H9 (cell line): ENCODE measurements at regions not wholly inside any gene's neighbourhood (a gene's known extent, or its start where the extent isn't known, plus 50 kb on each side); places are given as distances from the start of the nearest gene placed in this dataset.

Experiments
- DNase-seq: peaks from one replicate; pipeline ENCODE4 v3.0.0-alpha.2; 2017
- H2AFZ ChIP-seq: one replicate; pipeline ENCODE4 v1.6.1; 2013; ENCODE audit warnings: mild to moderate bottlenecking, low read length, control low read depth, moderate library complexity
- H2AK5ac ChIP-seq: 2 replicates; pipeline ENCODE4 v1.6.1; 2013; ENCODE audit warnings: low read length, control low read depth, mixed read lengths; ENCODE audit not compliant: insufficient read length
- H2BK120ac ChIP-seq: one replicate; pipeline ENCODE4 v1.6.1; 2013; ENCODE audit warnings: low read depth, mild to moderate bottlenecking, low read length, control low read depth, inconsistent platforms; ENCODE audit not compliant: poor library complexity, severe bottlenecking
- H2BK12ac ChIP-seq: 2 replicates; pipeline ENCODE4 v1.6.1; 2013; ENCODE audit warnings: low read length, control low read depth, mixed read lengths, low read depth; ENCODE audit not compliant: insufficient read length
- H2BK15ac ChIP-seq: 2 replicates; pipeline ENCODE4 v1.6.1; 2013; ENCODE audit warnings: low read depth, low read length, control low read depth
- H2BK20ac ChIP-seq: one replicate; pipeline ENCODE4 v1.6.1; 2013; ENCODE audit warnings: low read depth, mild to moderate bottlenecking, low read length, control low read depth, inconsistent platforms; ENCODE audit not compliant: poor library complexity, severe bottlenecking
- H2BK5ac ChIP-seq: 2 replicates; pipeline ENCODE4 v1.6.1; 2013; ENCODE audit warnings: low read length, control low read depth, mixed read lengths; ENCODE audit not compliant: insufficient read length
- H3K14ac ChIP-seq: 2 replicates; pipeline ENCODE4 v1.6.1; 2013; ENCODE audit warnings: low read length, control low read depth; ENCODE audit not compliant: insufficient read depth
- H3K18ac ChIP-seq: 2 replicates; pipeline ENCODE4 v1.6.1; 2013; ENCODE audit warnings: low read depth, mild to moderate bottlenecking, mixed read lengths, low read length, control low read depth; ENCODE audit not compliant: insufficient read length
- H3K23ac ChIP-seq: 2 replicates; pipeline ENCODE4 v1.6.1; 2013; ENCODE audit warnings: low read length, control low read depth, mixed read lengths, low read depth; ENCODE audit not compliant: insufficient read length
- H3K23me2 ChIP-seq: 2 replicates; pipeline ENCODE4 v1.6.1; 2013; ENCODE audit warnings: low read depth, mild to moderate bottlenecking, mixed read lengths, low read length, control low read depth; ENCODE audit not compliant: insufficient read length, poor library complexity, severe bottlenecking
- H3K27ac ChIP-seq: 2 replicates; pipeline ENCODE4 v1.5.1; 2013; ENCODE audit warnings: low read length, control low read depth, mixed read lengths, low read depth; ENCODE audit not compliant: insufficient read length
- H3K27me3 ChIP-seq: 2 replicates; pipeline ENCODE4 v1.6.1; 2013; ENCODE audit warnings: low read length, control low read depth, inconsistent platforms; ENCODE audit not compliant: insufficient read depth
- H3K4ac ChIP-seq: 2 replicates; pipeline ENCODE4 v1.6.1; 2013; ENCODE audit warnings: low read depth, mild to moderate bottlenecking, control low read depth, inconsistent platforms, low read length, moderate library complexity
- H3K4me1 ChIP-seq: 2 replicates; pipeline ENCODE4 v1.6.1; 2013; ENCODE audit warnings: low read length, control low read depth, inconsistent platforms; ENCODE audit not compliant: insufficient read depth
- H3K4me2 ChIP-seq: 2 replicates; pipeline ENCODE4 v1.6.1; 2013; ENCODE audit warnings: low read length, control low read depth, mixed read lengths; ENCODE audit not compliant: insufficient read length, insufficient read depth
- H3K56ac ChIP-seq: 2 replicates; pipeline ENCODE4 v1.6.1; 2013; ENCODE audit warnings: low read depth, mild to moderate bottlenecking, mixed read lengths, low read length, control low read depth; ENCODE audit not compliant: insufficient read length
- H3K79me1 ChIP-seq: 2 replicates; pipeline ENCODE4 v1.6.1; 2013; ENCODE audit warnings: low read depth, mild to moderate bottlenecking, moderate library complexity, low read length, control low read depth, inconsistent platforms; ENCODE audit not compliant: insufficient read depth, poor library complexity, severe bottlenecking
- H3K79me2 ChIP-seq: 2 replicates; pipeline ENCODE4 v1.6.1; 2013; ENCODE audit warnings: low read length, control low read depth, inconsistent platforms; ENCODE audit not compliant: insufficient read depth
- H3K9ac ChIP-seq: 2 replicates; pipeline ENCODE4 v1.6.1; 2013; ENCODE audit warnings: low read length, control low read depth, mixed read lengths; ENCODE audit not compliant: insufficient read length; ENCODE audit errors: extremely low read depth
- H3K9me3 ChIP-seq: one replicate; pipeline ENCODE4 v1.6.1; 2013; ENCODE audit warnings: low read depth, low read length, inconsistent platforms; ENCODE audit not compliant: control insufficient read depth
- H3T11ph ChIP-seq: one replicate; pipeline ENCODE4 v1.6.1; 2013; ENCODE audit warnings: mild to moderate bottlenecking, low read length, control low read depth, inconsistent platforms
- H4K20me1 ChIP-seq: one replicate; pipeline ENCODE4 v1.6.1; 2013; ENCODE audit not compliant: control insufficient read depth, insufficient read length, insufficient read depth
- H4K5ac ChIP-seq: 2 replicates; pipeline ENCODE4 v1.6.1; 2013; ENCODE audit warnings: low read depth, mild to moderate bottlenecking, mixed read lengths, low read length, control low read depth; ENCODE audit not compliant: insufficient read length
- H4K8ac ChIP-seq: replicated peaks from 2 replicates; pipeline ENCODE4 v1.6.1; 2013; ENCODE audit warnings: low read length, control low read depth, mixed read lengths, low read depth; ENCODE audit not compliant: insufficient read length
- H4K91ac ChIP-seq: 2 replicates; pipeline ENCODE4 v1.6.1; 2013; ENCODE audit warnings: low read depth, mild to moderate bottlenecking, moderate library complexity, mixed read lengths, low read length, control low read depth; ENCODE audit not compliant: insufficient read length
- H3K27ac Mint-ChIP-seq, 3 experiments: 2 replicates in 2 of 3; 3 replicates in 1 of 3; pipeline ENCODE4 v1.8.0; 2020 to 2021; ENCODE audit warnings: mixed read lengths in 3 of 3, mild to moderate bottlenecking in 1 of 3, moderate library complexity in 1 of 3
- H3K27me3 Mint-ChIP-seq: 2 replicates; pipeline ENCODE4 v1.8.0; 2021; ENCODE audit warnings: low read depth, mild to moderate bottlenecking, moderate library complexity, mixed read lengths
- H3K36me3 Mint-ChIP-seq, 3 experiments: 2 replicates in 2 of 3; 3 replicates in 1 of 3; pipeline ENCODE4 v1.8.0; 2020 to 2021; ENCODE audit warnings: low read depth in 3 of 3, mixed read lengths in 3 of 3; ENCODE audit not compliant: insufficient read depth in 1 of 3
- H3K4me1 Mint-ChIP-seq, 2 experiments: 2 replicates each; pipeline ENCODE4 v1.8.0; 2020; ENCODE audit warnings: mixed read lengths in 2 of 2
- H3K4me3 Mint-ChIP-seq, 2 experiments: 2 replicates in 1 of 2; 3 replicates in 1 of 2; pipeline ENCODE4 v1.8.0; 2020 to 2021; ENCODE audit warnings: mild to moderate bottlenecking in 2 of 2, mixed read lengths in 2 of 2, moderate library complexity in 1 of 2
- H3K9me3 Mint-ChIP-seq, 2 experiments: 2 replicates in 1 of 2; 3 replicates in 1 of 2; pipeline ENCODE4 v1.8.0; 2020; ENCODE audit warnings: mild to moderate bottlenecking in 2 of 2, mixed read lengths in 2 of 2, moderate library complexity in 1 of 2
- CTCF ChIP-seq: fragments of 200-600 bp; sonication (generic); conservative IDR thresholded peaks from 3 replicates; pipeline ENCODE4 v1.8.0; 2021; ENCODE audit warnings: antibody characterized with exemption, mild to moderate bottlenecking
- WGBS: extraction: QIAGEN DNeasy Blood & Tissue Kit; methylation state at CpG from one replicate; pipeline ENCODE4 v1.1.7; 2013; ENCODE audit warnings: missing lambda C conversion rate, low lambda C conversion rate, mixed read lengths; ENCODE audit not compliant: insufficient read length; ENCODE audit errors: extremely low coverage; 5-methylcytosine and 5-hydroxymethylcytosine counted together

DNA sequence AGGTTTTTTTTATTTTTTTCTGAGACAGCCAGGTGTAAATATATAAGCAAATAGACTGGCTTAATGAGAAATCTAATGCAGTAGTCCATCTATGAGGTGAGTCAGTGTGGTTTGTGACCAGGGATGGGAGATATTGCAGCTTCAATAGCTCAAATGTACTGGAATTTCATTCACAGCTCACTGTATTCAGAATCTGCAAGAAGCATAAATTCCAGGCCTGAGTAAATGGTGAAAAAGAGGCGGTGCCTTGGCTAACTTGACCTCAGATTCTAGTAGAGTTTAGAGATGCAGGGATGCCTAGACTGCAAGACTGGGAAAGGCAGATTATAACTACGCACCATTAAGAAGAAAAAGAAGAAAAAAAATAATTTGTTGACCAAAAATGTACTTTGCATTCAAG is 151.9 kb upstream of the SMC2 start:
- no peaks in the 10 kb centered on the region for H3K79me2 ChIP-seq
- Mint-ChIP-seq H3K4me1 (peaks cover 3 to 5% of the 10 kb centered on the region in 2 experiments), H3K36me3 (no peaks in the 10 kb centered on the region), H3K27ac (no peak overlapping the region), H3K27me3 (no peaks in the 10 kb centered on the region), H3K9me3 (no peaks in the 10 kb centered on the region), H3K4me3 (no peak overlapping the region)
- no peaks in the 10 kb centered on the region for H3K79me1 ChIP-seq
- H4K5ac ChIP-seq, result no peak overlapping the region
- WGBS, result no CpG with 5 or more reads among the region's 2 CpGs
- H3T11ph ChIP-seq, result no peak overlapping the region
- no peak overlapping the region for H3K4me2 ChIP-seq
- no peaks in the 10 kb centered on the region for H3K23me2 ChIP-seq
- no peak overlapping the region for H3K14ac ChIP-seq
- H3K18ac ChIP-seq, result no peak overlapping the region
- no peak for TF ChIP-seq CTCF
- no peak overlapping the region for H3K56ac ChIP-seq
- no peak for DNase-seq
- no peak overlapping the region for H2BK120ac ChIP-seq
- no peaks in the 10 kb centered on the region for H4K20me1 ChIP-seq
- no peaks in the 10 kb centered on the region for H3K4me1 ChIP-seq
- H3K27ac ChIP-seq, result no peak overlapping the region
- no peak overlapping the region for H2BK15ac ChIP-seq
- H3K27me3 ChIP-seq, result no peaks in the 10 kb centered on the region
- H3K9ac ChIP-seq, result no peak overlapping the region
- no peak overlapping the region for H3K23ac ChIP-seq
- H4K8ac ChIP-seq, result no peak overlapping the region
- H2BK5ac ChIP-seq, result no peak overlapping the region
- H2AFZ ChIP-seq, result no peak overlapping the region
- no peak overlapping the region for H3K4ac ChIP-seq
- no peak overlapping the region for H2BK12ac ChIP-seq
- no peak overlapping the region for H2BK20ac ChIP-seq
- no peak overlapping the region for H2AK5ac ChIP-seq
- H3K9me3 ChIP-seq, result no peaks in the 10 kb centered on the region
- H4K91ac ChIP-seq, result no peak overlapping the region
